Activated CD8-positive, alpha-beta memory T cell treated with anti-CD3 and anti-CD28 coated beads for 48 hours (primary cell): ENCODE measurements at regions not wholly inside any gene's neighbourhood (a gene's known extent, or its start where the extent isn't known, plus 50 kb on each side); places are given as distances from the start of the nearest gene placed in this dataset.

Source experiments
- DNase-seq, 3 experiments: peaks; one replicate each; pipeline ENCODE4 v3.0.0-alpha.2; 2020; ENCODE audit warnings: low read depth in 2 of 3, low spot score in 2 of 3

- no peak for DNase-seq
Measured at GRCh38 chr9:118561051-118561450, 808.2 kb downstream of the BRINP1 start.

DNA sequence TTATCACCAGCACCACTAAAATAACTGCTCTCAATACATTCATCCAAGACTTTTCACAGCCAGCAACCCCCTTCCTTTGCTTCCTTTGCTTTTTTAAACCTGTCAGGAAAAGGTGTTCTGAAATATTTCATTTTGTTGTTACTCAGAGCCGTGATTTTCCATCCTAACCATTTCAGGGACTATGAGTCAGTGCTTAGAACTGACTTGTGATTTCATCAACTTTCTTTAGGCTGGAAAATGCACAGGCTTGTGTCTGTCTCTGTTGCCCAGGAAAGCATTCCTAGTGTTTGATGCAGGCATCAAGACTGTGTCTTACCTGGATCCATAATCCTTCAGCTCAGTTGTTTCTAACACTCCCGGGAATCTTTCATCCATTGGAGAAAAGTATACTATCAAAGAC is 805.6 kb downstream of the BRINP1 start:
- no peak for DNase-seq

GRCh38 chr9:118567861-118568260 is 801.4 kb downstream of the BRINP1 start:
- no peak for DNase-seq

DNA sequence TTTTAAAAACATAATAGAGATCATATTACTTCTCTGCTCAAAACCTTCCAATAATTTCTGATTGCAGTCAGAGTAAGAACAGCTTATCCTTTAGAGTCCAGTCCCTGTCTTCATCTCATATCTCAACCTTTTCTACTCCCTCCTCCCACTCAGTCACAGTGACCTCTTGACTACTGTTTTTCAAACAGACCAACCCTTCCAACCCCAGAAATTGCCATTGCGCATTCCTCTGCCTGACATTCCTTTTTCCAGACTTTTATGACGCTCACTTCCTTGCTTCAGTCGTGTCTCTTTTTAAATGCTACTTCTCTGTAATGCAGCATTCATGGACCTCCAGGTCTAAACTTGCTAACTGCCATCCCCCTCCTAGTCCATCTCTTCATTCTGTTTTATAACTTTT is 800.5 kb downstream of the BRINP1 start:
- DNase-seq = no peak

- DNase-seq = no peak
Measured at GRCh38 chr9:118569148-118569547, 800.1 kb downstream of the BRINP1 start.

DNA sequence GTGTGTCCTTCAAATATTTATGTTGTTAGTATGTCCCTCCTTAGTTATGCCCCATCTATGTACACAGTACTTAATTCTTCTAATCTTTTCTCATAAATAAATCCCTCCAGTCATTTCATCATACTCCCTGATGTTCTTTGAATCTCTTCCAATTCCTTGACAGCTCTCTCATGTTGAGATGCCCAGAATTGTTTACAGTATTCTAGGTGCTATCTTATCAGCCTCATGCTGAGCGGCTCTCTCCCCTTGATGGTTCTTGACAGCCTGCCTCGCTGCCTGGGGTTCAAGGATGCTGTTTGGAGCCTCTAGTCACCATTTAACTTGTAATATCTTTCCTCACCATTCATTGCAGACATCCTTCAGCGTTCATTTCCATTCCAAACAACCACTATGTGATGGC is 799.2 kb downstream of the BRINP1 start:
- no peak for DNase-seq

- DNase-seq = no peak
Measured at GRCh38 chr9:118575341-118576070, 793.7 kb downstream of the BRINP1 start.

- DNase-seq = no peak
Measured at GRCh38 chr9:118577121-118577520, 792.1 kb downstream of the BRINP1 start.

DNA sequence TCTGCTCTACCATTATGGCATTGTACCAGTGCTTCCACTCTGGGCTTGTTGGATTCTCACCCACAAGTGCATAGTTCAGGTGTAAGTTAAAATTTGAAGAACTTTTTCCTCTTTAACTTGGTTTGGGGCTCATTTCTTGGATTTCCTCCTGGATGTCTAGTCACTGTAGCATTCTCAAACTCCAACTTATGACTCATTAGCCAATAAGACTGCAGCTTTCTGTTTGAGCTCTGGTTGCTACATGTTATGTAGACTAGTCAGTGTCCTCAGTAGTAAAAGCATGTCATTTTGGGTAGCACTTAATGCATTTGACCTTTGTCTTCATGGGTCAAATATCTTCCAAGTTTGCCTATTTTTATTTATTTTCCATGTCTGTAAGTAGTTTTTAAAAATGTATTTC is 790.8 kb downstream of the BRINP1 start:
- DNase-seq = no peak

GRCh38 chr9:118583414-118583813 is 785.8 kb downstream of the BRINP1 start:
- no peak for DNase-seq

GRCh38 chr9:118586978-118587377 is 782.3 kb downstream of the BRINP1 start:
- no peak for DNase-seq

DNA sequence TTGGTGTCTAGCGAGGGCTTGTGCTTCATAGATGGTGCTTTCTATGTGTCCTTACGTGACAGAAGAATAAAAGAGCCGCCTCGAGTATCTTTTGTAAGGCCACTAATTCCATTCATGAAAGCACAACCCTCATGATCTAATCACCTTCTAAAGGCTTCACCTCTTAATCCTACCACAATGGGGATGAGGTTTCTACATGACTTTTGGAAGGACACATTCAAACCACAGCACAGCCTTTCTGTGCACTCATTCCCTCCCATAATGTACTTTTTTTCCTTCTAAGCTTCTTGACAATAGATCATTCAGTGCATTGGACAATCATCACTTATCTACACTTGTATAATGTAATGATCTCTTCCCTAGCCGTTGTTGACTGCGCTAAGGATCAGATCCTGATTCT is 774.8 kb downstream of the BRINP1 start:
- DNase-seq = no peak

DNA sequence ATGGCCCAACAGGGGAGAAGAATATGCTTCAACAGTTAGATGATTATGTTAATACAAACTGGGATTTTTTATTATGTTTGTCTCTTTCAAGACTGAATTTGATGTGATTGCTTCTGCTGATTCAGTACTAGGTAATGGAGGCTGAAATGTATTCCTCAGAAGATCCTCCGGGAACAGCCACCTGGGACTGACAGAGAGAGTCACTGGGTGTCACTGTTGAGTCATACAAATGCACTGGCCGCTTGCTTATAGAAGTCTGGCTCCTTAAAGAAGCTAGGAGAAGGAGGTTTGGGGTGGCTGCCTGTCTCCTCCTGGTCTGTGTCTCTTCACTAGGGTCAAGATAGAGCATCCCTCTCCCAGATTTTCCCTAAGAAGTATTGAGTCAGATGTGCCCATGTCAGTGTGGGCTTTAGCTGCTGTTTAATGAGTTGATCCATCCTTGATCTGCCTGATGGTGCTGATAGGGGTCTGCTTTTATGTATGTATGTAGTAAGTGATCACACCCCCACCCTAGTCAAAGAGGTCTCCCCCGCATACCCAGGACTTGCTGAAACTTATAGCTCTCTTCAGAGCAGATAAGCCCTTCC is 773.4 kb downstream of the BRINP1 start:
- no peak for DNase-seq

DNA sequence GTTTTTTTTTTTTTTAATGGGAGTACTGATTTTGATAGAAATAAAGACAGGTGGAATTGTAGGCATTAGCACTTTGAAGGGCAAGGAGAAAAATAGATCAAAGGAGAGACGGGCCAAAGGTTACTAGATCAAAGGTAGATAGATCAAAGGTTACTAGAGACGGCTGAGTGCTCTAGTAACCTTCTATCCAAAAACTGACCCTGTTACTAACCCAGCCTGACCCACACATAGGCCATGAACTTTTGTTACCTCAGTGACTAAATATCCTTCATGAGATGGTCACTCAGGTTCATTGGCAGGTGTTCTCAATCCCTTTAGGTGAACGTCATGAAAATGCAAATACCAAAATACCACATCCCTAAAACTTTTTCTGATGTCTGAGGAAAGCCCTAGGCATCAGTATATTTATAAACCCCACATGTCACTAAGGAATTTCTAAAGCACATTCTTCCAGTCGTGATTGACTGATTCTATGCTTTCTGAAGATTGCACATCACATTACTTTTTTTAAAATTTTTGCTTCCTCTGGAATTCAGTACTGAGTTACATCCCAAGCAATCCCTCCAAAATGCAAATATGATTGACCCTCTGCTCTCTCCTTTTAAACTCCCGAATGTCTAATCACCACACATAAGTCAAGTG is 772.7 kb downstream of the BRINP1 start:
- no peak for DNase-seq

- no peak for DNase-seq
Measured at GRCh38 chr9:118606668-118607067, 762.6 kb downstream of the BRINP1 start.

GRCh38 chr9:118609355-118610044 is 759.7 kb downstream of the BRINP1 start:
- DNase-seq = no peak

GRCh38 chr9:118612201-118612600 is 757.0 kb downstream of the BRINP1 start:
- DNase-seq = no peak

GRCh38 chr9:118613996-118614395 is 755.2 kb downstream of the BRINP1 start:
- DNase-seq = no peak

GRCh38 chr9:118618084-118618483 is 751.2 kb downstream of the BRINP1 start:
- DNase-seq = no peak

DNA sequence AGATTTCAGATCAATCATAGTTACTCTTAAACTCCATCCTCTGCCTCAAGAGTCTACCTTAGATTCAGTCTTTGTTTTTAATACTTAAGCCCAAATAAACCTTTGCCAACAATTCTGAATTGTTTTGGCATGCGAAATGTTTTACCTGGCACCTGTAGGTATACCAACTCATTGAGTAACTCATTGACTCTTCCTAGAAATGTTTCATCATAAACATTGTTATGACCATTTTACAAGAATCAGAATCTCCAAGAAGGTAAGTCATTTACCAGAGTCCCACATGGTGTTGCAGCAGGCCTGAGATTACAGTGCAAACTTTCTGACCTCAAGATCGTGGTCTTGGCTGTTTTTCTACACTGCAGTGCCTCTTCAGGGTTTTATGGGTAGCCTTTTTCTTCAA is 750.4 kb downstream of the BRINP1 start:
- no peak for DNase-seq

- DNase-seq = no peak
Measured at GRCh38 chr9:118624608-118625007, 744.6 kb downstream of the BRINP1 start.

GRCh38 chr9:118630079-118630478 is 739.2 kb downstream of the BRINP1 start:
- no peak for DNase-seq
